ENCODE measurements at regions not wholly inside any gene's neighbourhood (a gene's known extent, or its start where the extent isn't known, plus 50 kb on each side); places are given as distances from the start of the nearest gene placed in this dataset.
"Not testable (repeated sequence)": the region's sequence is repeated elsewhere in the genome, so short reads cannot be mapped to it uniquely, and the experiment has no call there.

- no peaks in the 10 kb centered on the region for H3K36me3 ChIP-seq
- intact Hi-C loops (cut with DNase I), result no loop called here
- H3K4me1 ChIP-seq, result peaks cover 0 to 17% (median 7%) of the 10 kb centered on the region in 9 donors
- TF ChIP-seq CTCF (IDR thresholded peaks at IDR 0.05), result no peak
- H3K9me3 ChIP-seq, result no peaks in the 10 kb centered on the region
- no peak for ATAC-seq
- no peak for DNase-seq
- H3K27ac ChIP-seq, result no peak overlapping the region
- WGBS, 2 donors, result 75 to 78% methylated on average over 3 of the region's 3 CpGs
- H3K4me3 ChIP-seq, result no peak overlapping the region
- no peaks in the 10 kb centered on the region for H3K27me3 ChIP-seq
Observed at GRCh38 chr3:139264375-139264774, 79.4 kb upstream of the MRPS22 start.

GRCh38 chr3:139265131-139266016, 78.4 kb upstream of the MRPS22 start:
- no peaks in the 10 kb centered on the region for H3K36me3 ChIP-seq
- TF ChIP-seq CTCF (IDR thresholded peaks at IDR 0.05), result no peak
- no peaks in the 10 kb centered on the region for H3K27me3 ChIP-seq
- no peak overlapping the region for H3K4me3 ChIP-seq
- peak in 6 of 8 donors; percentile 37 to 60 (median 48) for ATAC-seq
- H3K4me1 ChIP-seq, result peaks cover 0 to 17% (median 7%) of the 10 kb centered on the region in 9 donors
- 73 to 74% methylated on average over 9 of the region's 9 CpGs for WGBS, 2 donors
- no peaks in the 10 kb centered on the region for H3K9me3 ChIP-seq
- H3K27ac ChIP-seq, result no peak overlapping the region
- no peak for DNase-seq
- intact Hi-C loops (cut with DNase I), result no loop called here

- 75 to 77% methylated on average over 7 of the region's 7 CpGs for WGBS, 2 donors
- Histone ChIP-seq H3K36me3 (no peaks in the 10 kb centered on the region), H3K4me1 (peaks cover 0 to 17% (median 7%) of the 10 kb centered on the region in 9 donors), H3K27ac (peak overlapping the region in 4 of 10 donors; percentile 32 to 58 (median 48)), H3K4me3 (no peak overlapping the region), H3K27me3 (no peaks in the 10 kb centered on the region), H3K9me3 (no peaks in the 10 kb centered on the region)
- intact Hi-C loops (cut with DNase I), result no loop called here
- ATAC-seq (peak; percentile 54 to 87 (median 76)), DNase-seq (peak in 1 of 2 donors; percentile 42)
- TF ChIP-seq CTCF (IDR thresholded peaks at IDR 0.05), result no peak
Observed at GRCh38 chr3:139267300-139268246, 76.2 kb upstream of the MRPS22 start.

- WGBS, 2 donors, result 80 to 88% methylated on average over 2 of the region's 2 CpGs
- TF ChIP-seq CTCF (IDR thresholded peaks at IDR 0.05), result no peak
- Histone ChIP-seq H3K27ac (no peak overlapping the region), H3K27me3 (no peaks in the 10 kb centered on the region), H3K36me3 (no peaks in the 10 kb centered on the region), H3K4me1 (peaks cover 0 to 17% (median 7%) of the 10 kb centered on the region in 9 donors), H3K9me3 (no peaks in the 10 kb centered on the region), H3K4me3 (no peak overlapping the region)
- no peak for DNase-seq
- no peak for ATAC-seq
- intact Hi-C loops (cut with DNase I), result no loop called here
Observed at GRCh38 chr3:139269984-139270383, 73.8 kb upstream of the MRPS22 start.

GRCh38 chr3:139270652-139271051, 73.2 kb upstream of the MRPS22 start:
- H3K4me3 ChIP-seq; H3K9me3 ChIP-seq; intact Hi-C loops (cut with DNase I); DNase-seq; ATAC-seq; H3K27ac ChIP-seq; H3K36me3 ChIP-seq; H3K27me3 ChIP-seq: not testable (repeated sequence)
- 71 to 72% methylated on average over 2 of the region's 2 CpGs for WGBS, 2 donors
- H3K4me1 ChIP-seq, result peaks cover 0 to 17% (median 7%) of the 10 kb centered on the region in 9 donors
